Activated CD8-positive, alpha-beta memory T cell treated with anti-CD3 and anti-CD28 coated beads, Interleukin-2, amount 10 ng/mL, durations not matched to agents 7 days and 5 days (primary cell): ENCODE measurements at regions not wholly inside any gene's neighbourhood (a gene's known extent, or its start where the extent isn't known, plus 50 kb on each side); places are given as distances from the start of the nearest gene placed in this dataset.
"Not testable (repeated sequence)": the region's sequence is repeated elsewhere in the genome, so short reads cannot be mapped to it uniquely, and the experiment has no call there.

Source experiments
- ATAC-seq: fragments of 150-1000 bp; cut with Tn5 transposase; one replicate; pipeline ENCODE4 v1.10.0; 2021; ENCODE audit warnings: moderate library complexity
- CTCF ChIA-PET: fragments of 350-600 bp; sonication (Branson Sonifier 250); formaldehyde crosslinking; loops from one replicate; lab custom pipeline; 2021; ENCODE audit warnings: antibody characterized with exemption; lab: Charles Lee
- DNase-seq: peaks from one replicate; pipeline ENCODE4 v3.0.0-alpha.2; 2020
- H3K27ac Mint-ChIP-seq: one replicate; pipeline ENCODE4 v1.8.0; 2021; ENCODE audit warnings: mild to moderate bottlenecking, mixed read lengths
- H3K27me3 Mint-ChIP-seq: one replicate; pipeline ENCODE4 v1.8.0; 2021; ENCODE audit warnings: mixed read lengths
- H3K36me3 Mint-ChIP-seq: one replicate; pipeline ENCODE4 v1.8.0; 2021; ENCODE audit warnings: mild to moderate bottlenecking, mixed read lengths
- H3K4me1 Mint-ChIP-seq: one replicate; pipeline ENCODE4 v1.8.0; 2021; ENCODE audit warnings: mixed read lengths
- H3K4me3 Mint-ChIP-seq: one replicate; pipeline ENCODE4 v1.8.0; 2021; ENCODE audit warnings: mild to moderate bottlenecking, moderate library complexity, mixed read lengths
- H3K9me3 Mint-ChIP-seq: one replicate; pipeline ENCODE4 v1.8.0; 2022; ENCODE audit warnings: low read depth, mixed read lengths

- H3K27ac Mint-ChIP-seq, H3K4me1 Mint-ChIP-seq, CTCF ChIA-PET, H3K9me3 Mint-ChIP-seq, ATAC-seq, DNase-seq, H3K4me3 Mint-ChIP-seq, H3K27me3 Mint-ChIP-seq, H3K36me3 Mint-ChIP-seq: not testable (repeated sequence)
Measured at GRCh38 chr6:57708061-57708460, 390.6 kb downstream of the PRIM2 start.

GRCh38 chr6:57722546-57722945, 405.1 kb downstream of the PRIM2 start:
- H3K9me3 Mint-ChIP-seq, CTCF ChIA-PET: not testable (repeated sequence)

GRCh38 chr6:57723815-57724401, 406.5 kb downstream of the PRIM2 start:
- H3K27me3 Mint-ChIP-seq, DNase-seq, H3K36me3 Mint-ChIP-seq, CTCF ChIA-PET, ATAC-seq, H3K9me3 Mint-ChIP-seq, H3K4me1 Mint-ChIP-seq, H3K27ac Mint-ChIP-seq, H3K4me3 Mint-ChIP-seq: not testable (repeated sequence)

More at GRCh38 chr6:57722546-57722945, 405.1 kb downstream of the PRIM2 start:
- DNase-seq, H3K27me3 Mint-ChIP-seq, ATAC-seq, H3K36me3 Mint-ChIP-seq, H3K4me3 Mint-ChIP-seq, H3K27ac Mint-ChIP-seq, H3K4me1 Mint-ChIP-seq: not testable (repeated sequence)

- H3K4me3 Mint-ChIP-seq, H3K27ac Mint-ChIP-seq, CTCF ChIA-PET, H3K4me1 Mint-ChIP-seq, ATAC-seq, H3K27me3 Mint-ChIP-seq, DNase-seq, H3K36me3 Mint-ChIP-seq, H3K9me3 Mint-ChIP-seq: not testable (repeated sequence)
Measured at GRCh38 chr6:57729407-57729806, 412.0 kb downstream of the PRIM2 start.

GRCh38 chr6:57730726-57731125, 413.3 kb downstream of the PRIM2 start:
- H3K27ac Mint-ChIP-seq, H3K36me3 Mint-ChIP-seq, CTCF ChIA-PET, H3K27me3 Mint-ChIP-seq, H3K4me3 Mint-ChIP-seq, ATAC-seq, DNase-seq, H3K4me1 Mint-ChIP-seq, H3K9me3 Mint-ChIP-seq: not testable (repeated sequence)

GRCh38 chr6:57747716-57748115, 430.3 kb downstream of the PRIM2 start:
- H3K36me3 Mint-ChIP-seq, H3K4me3 Mint-ChIP-seq, ATAC-seq, H3K9me3 Mint-ChIP-seq, DNase-seq, H3K4me1 Mint-ChIP-seq, H3K27ac Mint-ChIP-seq, H3K27me3 Mint-ChIP-seq, CTCF ChIA-PET: not testable (repeated sequence)

- H3K4me1 Mint-ChIP-seq, H3K36me3 Mint-ChIP-seq, ATAC-seq, DNase-seq, H3K27me3 Mint-ChIP-seq, H3K4me3 Mint-ChIP-seq, CTCF ChIA-PET, H3K27ac Mint-ChIP-seq, H3K9me3 Mint-ChIP-seq: not testable (repeated sequence)
Measured at GRCh38 chr6:57759850-57760249, 442.4 kb downstream of the PRIM2 start.

- ATAC-seq, H3K9me3 Mint-ChIP-seq, H3K36me3 Mint-ChIP-seq, CTCF ChIA-PET, H3K4me3 Mint-ChIP-seq, H3K4me1 Mint-ChIP-seq, H3K27ac Mint-ChIP-seq: not testable (repeated sequence)
- H3K27me3 Mint-ChIP-seq = peaks cover 36% of the 10 kb centered on the region
- DNase-seq = peak; percentile 29
Measured at GRCh38 chr6:57792720-57793397, 475.4 kb downstream of the PRIM2 start.

GRCh38 chr6:57793398-57793762, 475.9 kb downstream of the PRIM2 start:
- H3K27me3 Mint-ChIP-seq = peaks cover 36% of the 10 kb centered on the region
- H3K36me3 Mint-ChIP-seq, H3K4me1 Mint-ChIP-seq, H3K4me3 Mint-ChIP-seq, H3K27ac Mint-ChIP-seq, ATAC-seq, CTCF ChIA-PET, H3K9me3 Mint-ChIP-seq, DNase-seq: not testable (repeated sequence)

GRCh38 chr6:57799703-57800479, 482.5 kb downstream of the PRIM2 start:
- H3K9me3 Mint-ChIP-seq, H3K4me1 Mint-ChIP-seq, ATAC-seq, DNase-seq, H3K27ac Mint-ChIP-seq, CTCF ChIA-PET, H3K36me3 Mint-ChIP-seq, H3K4me3 Mint-ChIP-seq: not testable (repeated sequence)
- peaks cover 11% of the 10 kb centered on the region for H3K27me3 Mint-ChIP-seq

GRCh38 chr6:57808581-57808980, 491.2 kb downstream of the PRIM2 start:
- H3K27ac Mint-ChIP-seq, ATAC-seq, CTCF ChIA-PET, H3K9me3 Mint-ChIP-seq, H3K4me3 Mint-ChIP-seq, H3K4me1 Mint-ChIP-seq, H3K27me3 Mint-ChIP-seq, DNase-seq, H3K36me3 Mint-ChIP-seq: not testable (repeated sequence)

GRCh38 chr6:57809454-57809853, 492.0 kb downstream of the PRIM2 start:
- CTCF ChIA-PET, H3K27me3 Mint-ChIP-seq: not testable (repeated sequence)

GRCh38 chr6:57813271-57814075, 496.0 kb downstream of the PRIM2 start:
- H3K36me3 Mint-ChIP-seq, ATAC-seq, CTCF ChIA-PET, H3K27ac Mint-ChIP-seq, H3K27me3 Mint-ChIP-seq, H3K9me3 Mint-ChIP-seq, DNase-seq, H3K4me1 Mint-ChIP-seq, H3K4me3 Mint-ChIP-seq: not testable (repeated sequence)

More at GRCh38 chr6:57809454-57809853, 492.0 kb downstream of the PRIM2 start:
- H3K36me3 Mint-ChIP-seq, DNase-seq, H3K27ac Mint-ChIP-seq, H3K4me1 Mint-ChIP-seq, ATAC-seq, H3K4me3 Mint-ChIP-seq, H3K9me3 Mint-ChIP-seq: not testable (repeated sequence)
